AG09319 (cell line): ENCODE measurements at regions not wholly inside any gene's neighbourhood (a gene's known extent, or its start where the extent isn't known, plus 50 kb on each side); places are given as distances from the start of the nearest gene placed in this dataset.

ENCODE experiments used
- DNase-seq: peaks from one replicate; pipeline ENCODE4 v3.0.0-alpha.2; 2010; ENCODE audit warnings: low read depth; ENCODE audit errors: extremely low read depth
- TF ChIP-seq, protein P1 (sequence below): IDR thresholded peaks from 2 replicates; pipeline ENCODE4 v1.5.1; 2011; ENCODE audit warnings: low read depth, mild to moderate bottlenecking, inconsistent platforms, low read length, moderate library complexity

DNA sequence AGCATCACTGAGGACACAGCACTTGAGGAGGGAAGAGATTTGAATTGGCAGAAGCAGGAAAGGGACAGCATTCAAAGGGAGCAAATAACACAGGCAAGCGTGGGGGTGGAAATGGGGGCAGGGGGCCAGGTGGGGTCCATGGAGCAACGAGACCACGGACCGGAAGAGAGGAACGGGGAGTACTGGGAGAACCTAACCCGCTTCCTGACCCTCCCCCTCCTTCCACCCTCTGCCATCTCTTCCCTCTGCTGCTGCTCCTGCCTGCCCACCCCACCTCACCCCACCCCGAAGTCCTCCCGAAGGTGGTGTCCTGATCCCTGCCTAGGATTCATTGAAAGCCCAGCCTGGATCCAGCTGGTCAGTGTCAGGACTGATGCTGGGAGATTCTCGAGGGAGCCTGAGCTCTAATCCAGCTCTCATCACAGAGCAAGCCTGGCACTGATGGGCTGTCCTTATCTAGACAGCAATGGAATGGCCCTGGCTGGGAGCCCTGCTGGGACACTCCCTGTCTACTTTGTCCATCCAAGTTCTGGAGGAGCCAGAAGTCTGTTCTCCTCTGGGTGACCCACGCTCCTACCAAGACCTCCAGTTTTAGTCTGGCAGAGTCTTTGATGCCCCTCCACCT, 105.0 kb downstream of the TRIM29 start:
- DNase-seq, result no peak
- TF ChIP-seq, protein P1, sequence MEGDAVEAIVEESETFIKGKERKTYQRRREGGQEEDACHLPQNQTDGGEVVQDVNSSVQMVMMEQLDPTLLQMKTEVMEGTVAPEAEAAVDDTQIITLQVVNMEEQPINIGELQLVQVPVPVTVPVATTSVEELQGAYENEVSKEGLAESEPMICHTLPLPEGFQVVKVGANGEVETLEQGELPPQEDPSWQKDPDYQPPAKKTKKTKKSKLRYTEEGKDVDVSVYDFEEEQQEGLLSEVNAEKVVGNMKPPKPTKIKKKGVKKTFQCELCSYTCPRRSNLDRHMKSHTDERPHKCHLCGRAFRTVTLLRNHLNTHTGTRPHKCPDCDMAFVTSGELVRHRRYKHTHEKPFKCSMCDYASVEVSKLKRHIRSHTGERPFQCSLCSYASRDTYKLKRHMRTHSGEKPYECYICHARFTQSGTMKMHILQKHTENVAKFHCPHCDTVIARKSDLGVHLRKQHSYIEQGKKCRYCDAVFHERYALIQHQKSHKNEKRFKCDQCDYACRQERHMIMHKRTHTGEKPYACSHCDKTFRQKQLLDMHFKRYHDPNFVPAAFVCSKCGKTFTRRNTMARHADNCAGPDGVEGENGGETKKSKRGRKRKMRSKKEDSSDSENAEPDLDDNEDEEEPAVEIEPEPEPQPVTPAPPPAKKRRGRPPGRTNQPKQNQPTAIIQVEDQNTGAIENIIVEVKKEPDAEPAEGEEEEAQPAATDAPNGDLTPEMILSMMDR, result no peak

DNA sequence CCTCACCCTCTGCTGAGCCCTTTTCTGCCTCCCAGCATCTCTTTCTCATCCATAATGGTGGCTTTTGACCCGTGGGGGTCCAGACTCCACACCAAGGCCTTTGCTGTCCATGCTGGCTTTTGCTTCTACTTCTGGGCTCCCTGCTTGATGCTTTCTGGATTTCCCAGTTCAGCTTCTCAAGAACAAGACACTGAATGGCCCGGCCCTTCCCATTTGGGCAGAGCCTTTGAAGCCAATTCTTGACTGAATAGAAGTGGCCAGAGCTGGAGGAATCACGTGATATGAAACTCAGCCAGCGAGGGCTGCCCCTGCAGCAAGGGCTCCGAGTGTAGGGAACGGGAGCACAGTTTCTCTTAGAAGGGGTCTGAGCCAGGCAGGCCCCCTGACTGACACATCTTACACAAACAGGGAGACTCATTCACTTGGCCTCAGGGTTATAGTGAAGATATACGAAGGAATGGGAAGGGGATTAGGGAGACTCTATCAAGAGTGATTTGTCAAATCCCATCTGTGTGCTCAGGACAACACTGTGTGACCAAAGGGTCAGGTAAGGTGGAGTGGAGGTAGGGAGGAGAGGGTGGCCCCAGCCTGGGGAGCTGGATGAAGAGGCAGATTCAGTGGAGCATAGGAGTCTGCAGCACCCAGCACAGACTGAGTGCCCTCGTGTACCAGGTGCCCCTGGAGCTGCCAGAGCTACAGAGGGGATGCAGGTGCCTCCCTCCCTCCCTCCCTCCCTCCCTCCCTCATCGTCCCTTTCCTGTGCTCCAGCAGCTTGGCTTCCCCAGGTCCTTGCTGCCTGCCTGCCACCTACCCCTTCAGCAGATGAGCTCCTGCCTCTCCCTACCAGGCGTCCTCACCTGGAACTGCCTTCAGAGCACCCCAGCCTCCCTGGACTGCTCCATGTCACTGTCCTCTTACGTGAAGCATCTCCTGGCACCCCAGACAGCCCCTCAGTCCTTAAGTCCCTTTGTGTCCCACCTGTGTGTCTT, 106.0 kb downstream of the TRIM29 start:
- TF ChIP-seq, protein P1, result no peak
- no peak for DNase-seq

DNA sequence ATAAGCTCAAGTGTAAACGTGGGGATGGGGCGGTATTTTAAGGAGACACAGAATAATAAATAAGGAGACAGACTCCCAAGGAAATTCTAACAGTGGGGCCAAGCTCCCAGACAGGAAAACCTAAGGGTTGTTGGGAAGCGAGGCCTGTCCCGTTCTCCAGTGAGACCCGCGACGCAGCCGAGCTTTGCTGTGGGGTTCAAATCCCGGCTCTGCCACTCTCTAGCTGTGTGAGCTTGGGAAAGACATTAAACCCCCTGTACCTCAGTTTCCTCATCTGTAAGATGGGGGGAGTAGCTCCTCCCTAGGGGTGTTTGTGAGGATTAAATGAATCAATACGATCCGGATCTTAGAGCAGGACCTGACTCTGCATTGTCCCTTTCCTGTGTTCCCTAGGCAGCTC, 106.8 kb downstream of the TRIM29 start:
- no peak for DNase-seq
- TF ChIP-seq, protein P1, result no peak

DNA sequence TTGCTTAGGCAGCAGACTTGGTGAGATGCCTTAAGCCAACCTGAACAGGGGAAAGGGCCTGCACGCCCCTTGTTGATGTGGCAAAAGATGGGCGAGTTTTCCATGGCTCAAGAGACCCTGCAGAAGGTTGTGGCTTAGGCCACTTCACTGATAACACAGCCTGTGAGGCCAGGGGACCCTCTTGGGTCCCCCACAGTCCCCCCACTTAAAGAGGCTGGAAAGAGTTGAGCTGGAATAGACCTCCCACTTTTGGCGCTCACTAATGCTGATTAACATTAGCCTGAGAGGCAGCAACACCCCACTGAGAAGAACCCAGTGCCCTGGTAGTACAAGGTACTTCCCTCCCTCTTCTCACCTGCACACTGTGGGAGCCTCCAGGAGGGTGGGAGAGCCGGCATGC, 107.5 kb downstream of the TRIM29 start:
- DNase-seq, result no peak
- TF ChIP-seq, protein P1, result no peak

DNA sequence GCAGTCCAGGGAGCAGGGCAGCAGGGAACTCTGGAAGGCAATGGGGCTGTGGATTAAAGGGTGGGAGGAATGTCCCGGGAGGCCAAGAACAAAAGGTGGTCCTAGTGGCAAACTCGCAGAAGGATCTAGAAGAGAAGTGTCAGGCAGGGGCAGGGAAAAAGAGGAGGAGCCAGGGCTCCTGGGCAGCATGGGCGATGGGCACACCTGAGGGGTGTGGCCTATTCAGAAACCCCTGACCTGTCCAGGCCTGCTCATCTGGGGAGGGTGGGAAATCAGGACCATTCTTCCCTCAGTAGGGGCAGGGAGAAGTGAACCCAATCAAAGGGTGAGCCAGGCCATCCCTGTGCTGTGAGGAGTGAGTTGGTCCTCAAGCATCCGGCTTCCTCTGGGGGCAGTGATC, 108.6 kb downstream of the TRIM29 start:
- no peak for DNase-seq
- TF ChIP-seq, protein P1, result no peak

DNA sequence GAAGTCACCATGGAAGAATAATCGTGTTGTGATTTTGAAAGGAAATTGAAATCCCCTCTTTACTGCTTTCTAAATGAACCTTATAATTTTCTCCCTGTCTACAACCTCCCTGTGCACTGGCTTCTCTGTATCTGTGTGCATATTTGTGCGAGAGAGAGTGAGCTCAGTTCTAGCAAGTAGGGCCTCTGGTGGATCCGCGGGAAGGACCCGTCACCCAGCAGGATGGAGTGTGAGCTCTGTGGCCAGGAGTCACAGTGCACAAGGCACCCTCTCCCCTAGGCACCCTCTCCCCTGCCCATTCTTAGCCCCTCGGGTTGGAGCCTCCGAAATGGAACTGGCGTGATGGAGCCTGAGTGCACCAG, 109.0 kb downstream of the TRIM29 start:
- TF ChIP-seq, protein P1, result no peak
- no peak for DNase-seq
